Mucosa of descending colon (tissue), 3 donors: ENCODE measurements at regions not wholly inside any gene's neighbourhood (a gene's known extent, or its start where the extent isn't known, plus 50 kb on each side); places are given as distances from the start of the nearest gene placed in this dataset.

Experiments used
- ATAC-seq: fragments of 200-7000 bp; cut with Tn5 transposase; one replicate; pipeline ENCODE4 v1.9.1; 2020; ENCODE audit warnings: mild to moderate bottlenecking, moderate library complexity
- DNase-seq, 3 donors: peaks; one replicate each; pipeline ENCODE4 v3.0.0-alpha.2; 2020
- H3K36me3 ChIP-seq: fragments of 200-600 bp; one replicate; pipeline ENCODE4 v1.8.0; 2021; ENCODE audit warnings: low read depth, mild to moderate bottlenecking
- H3K4me1 ChIP-seq: fragments of 200-600 bp; one replicate; pipeline ENCODE4 v1.8.0; 2021; ENCODE audit warnings: low read depth, mild to moderate bottlenecking
- H3K4me3 ChIP-seq: fragments of 200-600 bp; one replicate; pipeline ENCODE4 v1.8.0; 2021; ENCODE audit warnings: mild to moderate bottlenecking
- H3K9me3 ChIP-seq: fragments of 200-600 bp; one replicate; pipeline ENCODE4 v1.8.0; 2021; ENCODE audit warnings: mild to moderate bottlenecking
- intact Hi-C, 2 donors: fragments of 100-400 bp; cut with DNase I in 1 of 2; cut with micrococcal nuclease in 1 of 2; formaldehyde crosslinking; loops; one replicate each; pipeline versions ENCODE4 v1.11.0 to v1.11.1; 2022; cut with DNase I, micrococcal nuclease
- TF ChIP-seq, protein P1 (sequence below): fragments of 200-600 bp; IDR thresholded peaks from one replicate; pipeline ENCODE4 v1.8.0; 2022; ENCODE audit warnings: antibody characterized with exemption, mild to moderate bottlenecking
- donor health status: DM: no; HTN: no; CAD: no; lungs with moderate emphysema.
- donor health status: DM: no; HTN: no; CAD: no.
- donor health status: DM: no; HTN: yes; CAD: no.

DNA sequence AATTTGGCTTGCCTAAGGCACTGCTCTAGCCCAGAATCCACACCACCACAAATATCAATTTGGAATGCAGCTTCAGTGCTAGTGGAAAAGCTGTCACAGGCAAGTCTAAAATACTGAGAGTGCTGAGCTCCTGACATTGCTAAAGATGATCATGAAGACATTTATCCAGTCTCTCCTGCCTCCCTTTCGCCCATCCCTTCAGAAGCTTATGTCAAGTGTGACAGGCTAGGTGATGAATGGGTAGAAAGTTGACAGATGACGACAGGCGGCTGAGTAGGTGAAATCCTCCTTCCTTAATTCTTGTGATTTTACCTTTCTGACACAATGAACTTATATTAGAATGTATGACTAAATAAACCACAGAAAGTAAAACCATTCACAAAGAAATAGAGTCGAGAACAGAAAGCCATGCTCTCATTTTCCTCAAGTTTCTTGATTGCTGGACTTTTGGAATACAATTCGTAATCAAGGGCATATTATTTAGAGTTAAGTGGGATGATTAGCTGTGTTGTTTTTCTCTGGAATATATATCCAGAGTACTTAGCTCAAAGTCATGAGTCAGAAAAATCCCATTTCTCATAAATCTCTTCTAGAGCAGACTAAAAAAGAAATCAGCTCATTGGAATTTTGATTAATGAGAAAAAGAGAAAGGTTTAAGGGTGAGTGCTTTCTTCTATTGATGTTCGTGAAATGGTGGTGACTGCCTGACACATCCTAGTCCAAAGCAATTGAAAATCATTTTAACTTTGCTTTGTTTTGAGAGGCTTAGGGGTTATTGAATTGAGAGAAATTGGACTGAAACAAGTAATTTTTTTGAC lies 1228.2 kb upstream of the CITED2 start:
- TF ChIP-seq, protein P1, sequence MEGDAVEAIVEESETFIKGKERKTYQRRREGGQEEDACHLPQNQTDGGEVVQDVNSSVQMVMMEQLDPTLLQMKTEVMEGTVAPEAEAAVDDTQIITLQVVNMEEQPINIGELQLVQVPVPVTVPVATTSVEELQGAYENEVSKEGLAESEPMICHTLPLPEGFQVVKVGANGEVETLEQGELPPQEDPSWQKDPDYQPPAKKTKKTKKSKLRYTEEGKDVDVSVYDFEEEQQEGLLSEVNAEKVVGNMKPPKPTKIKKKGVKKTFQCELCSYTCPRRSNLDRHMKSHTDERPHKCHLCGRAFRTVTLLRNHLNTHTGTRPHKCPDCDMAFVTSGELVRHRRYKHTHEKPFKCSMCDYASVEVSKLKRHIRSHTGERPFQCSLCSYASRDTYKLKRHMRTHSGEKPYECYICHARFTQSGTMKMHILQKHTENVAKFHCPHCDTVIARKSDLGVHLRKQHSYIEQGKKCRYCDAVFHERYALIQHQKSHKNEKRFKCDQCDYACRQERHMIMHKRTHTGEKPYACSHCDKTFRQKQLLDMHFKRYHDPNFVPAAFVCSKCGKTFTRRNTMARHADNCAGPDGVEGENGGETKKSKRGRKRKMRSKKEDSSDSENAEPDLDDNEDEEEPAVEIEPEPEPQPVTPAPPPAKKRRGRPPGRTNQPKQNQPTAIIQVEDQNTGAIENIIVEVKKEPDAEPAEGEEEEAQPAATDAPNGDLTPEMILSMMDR: no peak
- Histone ChIP-seq H3K36me3 (no peaks in the 10 kb centered on the region), H3K4me1 (no peaks in the 10 kb centered on the region), H3K4me3 (no peak overlapping the region), H3K9me3 (no peaks in the 10 kb centered on the region)
- ATAC-seq (no peak), DNase-seq (no peak)
- intact Hi-C loops: no loop called here

DNA sequence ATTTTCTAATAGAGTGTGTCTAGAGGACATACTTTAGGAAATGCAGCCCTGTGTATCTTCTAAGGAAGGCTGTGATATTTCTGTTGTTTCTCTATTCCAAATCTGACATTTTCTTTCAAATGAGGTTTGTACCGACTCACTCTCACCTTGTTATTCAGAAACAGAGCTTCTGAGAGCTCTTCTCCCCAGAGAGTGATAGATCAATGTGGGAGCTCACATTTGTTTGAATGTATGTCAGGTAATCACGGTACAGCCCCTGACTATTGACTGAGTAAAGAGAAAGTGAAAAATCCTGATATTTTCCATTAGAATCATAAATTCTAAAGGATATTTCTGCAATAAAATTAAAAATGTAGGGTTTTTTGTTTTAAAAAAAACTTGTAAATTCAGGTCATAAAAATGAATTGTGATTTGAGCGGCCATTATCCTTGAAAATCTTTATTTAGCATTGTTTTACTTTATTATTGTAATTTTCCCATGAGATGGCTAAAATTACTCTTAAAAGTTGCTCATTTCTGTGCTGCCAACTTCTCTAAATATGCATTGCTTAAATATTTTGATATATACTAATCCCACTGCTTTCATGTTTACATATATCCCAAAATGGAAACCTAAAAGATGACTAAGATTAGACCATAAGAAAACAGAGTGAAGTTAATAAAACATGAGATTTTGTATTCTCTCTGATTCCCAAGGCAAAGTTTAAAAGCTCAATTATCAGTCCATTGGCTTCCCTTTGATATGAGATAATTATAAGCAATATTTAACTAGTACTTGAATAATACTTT lies 1226.8 kb upstream of the CITED2 start:
- H3K9me3 ChIP-seq: no peaks in the 10 kb centered on the region
- no peak overlapping the region for H3K4me3 ChIP-seq
- H3K4me1 ChIP-seq: no peaks in the 10 kb centered on the region
- no peaks in the 10 kb centered on the region for H3K36me3 ChIP-seq
- ATAC-seq (no peak), DNase-seq (no peak)
- intact Hi-C loops: no loop called here
- TF ChIP-seq, protein P1: no peak

DNA sequence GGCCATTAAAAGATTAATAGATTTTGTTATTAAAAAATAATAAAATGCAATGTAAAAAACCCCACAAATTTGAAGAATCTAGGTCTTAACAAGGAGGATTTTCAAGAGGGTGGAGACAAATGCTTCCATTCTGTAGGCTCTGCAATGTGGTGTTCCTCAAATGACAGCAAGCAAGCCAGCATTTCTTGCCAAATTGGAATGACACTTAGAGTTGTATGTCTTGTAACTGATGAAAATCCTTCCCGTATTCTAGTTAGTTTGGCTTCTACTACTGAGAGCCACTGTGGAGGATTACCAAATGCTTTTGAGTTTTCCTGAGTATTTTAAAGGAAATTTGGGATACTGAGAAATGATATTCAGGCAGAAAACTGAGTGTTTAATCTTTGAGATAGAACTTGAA lies 1225.5 kb upstream of the CITED2 start:
- intact Hi-C loops: no loop called here
- Histone ChIP-seq H3K9me3 (no peaks in the 10 kb centered on the region), H3K36me3 (no peaks in the 10 kb centered on the region), H3K4me3 (no peak overlapping the region), H3K4me1 (no peaks in the 10 kb centered on the region)
- no peak for ATAC-seq
- TF ChIP-seq, protein P1: no peak
- DNase-seq: no peak

DNA sequence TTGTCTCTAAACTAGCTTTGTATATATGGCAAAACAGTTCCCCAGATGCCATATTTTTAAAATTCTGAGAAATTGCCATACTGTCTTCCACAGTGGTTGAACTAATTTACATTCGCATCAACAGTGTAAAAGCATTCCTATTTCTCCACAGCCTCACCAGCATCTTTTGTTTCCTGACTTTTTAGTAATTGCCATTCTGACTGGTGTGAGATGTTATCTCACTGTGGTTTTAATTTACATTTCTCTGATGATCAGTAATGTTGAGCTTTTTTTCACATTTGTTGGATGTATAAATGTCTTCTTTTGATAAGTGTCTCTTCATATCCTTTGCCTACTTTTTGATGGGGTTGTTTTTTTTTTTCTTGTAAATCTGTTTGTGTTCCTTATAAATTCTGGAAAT lies 1222.7 kb upstream of the CITED2 start:
- ATAC-seq (no peak), DNase-seq (no peak)
- Histone ChIP-seq H3K4me3 (no peak overlapping the region), H3K4me1 (no peaks in the 10 kb centered on the region), H3K9me3 (no peaks in the 10 kb centered on the region), H3K36me3 (no peaks in the 10 kb centered on the region)
- TF ChIP-seq, protein P1: no peak
- intact Hi-C loops: no loop called here

DNA sequence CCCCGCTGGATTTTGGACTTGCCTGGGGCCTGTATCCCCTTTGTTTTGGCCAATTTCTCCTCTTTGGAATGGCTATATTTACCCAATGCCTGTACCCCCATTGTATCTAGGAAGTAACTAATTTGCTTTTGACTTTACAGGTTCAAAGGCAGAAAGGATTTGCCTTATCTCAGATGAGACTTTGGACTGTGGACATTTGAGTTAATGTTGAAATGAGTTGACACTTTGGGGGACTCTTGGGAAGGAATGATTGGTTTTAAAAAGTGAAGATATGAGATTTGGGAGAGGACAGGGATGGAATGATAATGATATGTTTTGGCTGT lies 1220.3 kb upstream of the CITED2 start:
- no peaks in the 10 kb centered on the region for H3K36me3 ChIP-seq
- intact Hi-C loops: no loop called here
- TF ChIP-seq, protein P1: no peak
- DNase-seq: no peak
- no peaks in the 10 kb centered on the region for H3K9me3 ChIP-seq
- H3K4me3 ChIP-seq: no peak overlapping the region
- no peaks in the 10 kb centered on the region for H3K4me1 ChIP-seq
- no peak for ATAC-seq
